GM12872 (cell line): ENCODE measurements at regions not wholly inside any gene's neighbourhood (a gene's known extent, or its start where the extent isn't known, plus 50 kb on each side); places are given as distances from the start of the nearest gene placed in this dataset.

Source experiments
- TF ChIP-seq, protein P1 (sequence below): IDR thresholded peaks from 3 replicates; pipeline ENCODE4 v1.5.1; 2011; ENCODE audit warnings: low read depth, mild to moderate bottlenecking, low read length, moderate library complexity; ENCODE audit not compliant: insufficient read depth

DNA sequence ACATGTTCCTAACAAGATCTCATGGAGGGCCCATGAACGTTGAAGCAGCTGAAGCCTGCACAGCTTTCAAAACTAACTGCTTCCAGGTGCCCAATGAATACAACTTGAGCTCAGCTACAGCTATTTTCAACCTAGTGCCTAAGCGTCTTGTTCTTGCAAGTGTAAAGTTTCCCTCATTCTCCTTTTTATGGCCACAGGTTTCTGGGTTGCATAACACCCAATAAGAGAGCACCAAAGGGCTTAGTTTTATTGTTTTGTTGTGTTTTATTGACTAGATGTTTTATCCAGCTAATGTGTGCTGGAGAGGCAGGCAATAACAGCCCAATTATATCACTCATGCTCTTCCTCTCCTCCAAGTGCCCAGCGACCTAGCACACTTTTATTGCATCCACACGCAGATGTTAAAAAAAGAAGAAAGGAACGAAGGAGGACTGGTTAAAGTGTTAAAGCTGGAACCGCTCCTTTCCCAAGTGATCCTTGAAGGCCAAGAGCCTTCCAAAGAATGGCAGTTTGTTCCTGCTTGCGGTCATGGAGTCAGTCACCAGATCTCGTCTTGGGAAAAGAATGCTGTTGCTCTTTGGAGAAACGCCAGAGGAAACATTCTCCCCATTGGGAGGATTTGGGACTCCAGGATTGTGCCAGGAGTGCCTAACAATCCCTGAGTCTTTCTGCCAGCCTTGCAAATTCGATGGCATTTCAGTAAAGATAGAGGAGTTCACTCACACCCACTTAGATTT lies 156.9 kb downstream of the MEX3B start:
- TF ChIP-seq, protein P1, sequence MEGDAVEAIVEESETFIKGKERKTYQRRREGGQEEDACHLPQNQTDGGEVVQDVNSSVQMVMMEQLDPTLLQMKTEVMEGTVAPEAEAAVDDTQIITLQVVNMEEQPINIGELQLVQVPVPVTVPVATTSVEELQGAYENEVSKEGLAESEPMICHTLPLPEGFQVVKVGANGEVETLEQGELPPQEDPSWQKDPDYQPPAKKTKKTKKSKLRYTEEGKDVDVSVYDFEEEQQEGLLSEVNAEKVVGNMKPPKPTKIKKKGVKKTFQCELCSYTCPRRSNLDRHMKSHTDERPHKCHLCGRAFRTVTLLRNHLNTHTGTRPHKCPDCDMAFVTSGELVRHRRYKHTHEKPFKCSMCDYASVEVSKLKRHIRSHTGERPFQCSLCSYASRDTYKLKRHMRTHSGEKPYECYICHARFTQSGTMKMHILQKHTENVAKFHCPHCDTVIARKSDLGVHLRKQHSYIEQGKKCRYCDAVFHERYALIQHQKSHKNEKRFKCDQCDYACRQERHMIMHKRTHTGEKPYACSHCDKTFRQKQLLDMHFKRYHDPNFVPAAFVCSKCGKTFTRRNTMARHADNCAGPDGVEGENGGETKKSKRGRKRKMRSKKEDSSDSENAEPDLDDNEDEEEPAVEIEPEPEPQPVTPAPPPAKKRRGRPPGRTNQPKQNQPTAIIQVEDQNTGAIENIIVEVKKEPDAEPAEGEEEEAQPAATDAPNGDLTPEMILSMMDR: no peak

DNA sequence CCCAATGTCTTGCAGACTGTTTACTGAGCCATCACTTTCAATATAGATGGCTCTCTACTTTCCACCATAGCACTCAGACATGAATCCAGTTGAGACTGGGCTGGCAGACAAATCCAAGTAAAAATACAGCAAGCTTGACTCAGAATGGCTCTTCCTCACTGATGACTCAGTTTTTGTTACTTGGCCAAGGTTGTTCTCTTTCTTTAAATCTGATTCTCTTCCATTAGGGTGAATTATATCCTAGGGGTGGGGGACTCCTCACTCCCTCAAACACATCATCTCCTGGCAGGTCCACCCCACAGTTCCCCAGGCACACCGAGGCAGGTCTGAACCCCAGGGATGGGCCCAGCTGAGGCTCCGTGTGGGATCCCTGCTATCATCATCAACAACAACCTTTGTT lies 157.9 kb downstream of the MEX3B start:
- TF ChIP-seq, protein P1: no peak

- TF ChIP-seq, protein P1: no peak
Measured at GRCh38 chr15:81886591-81886990, 159.2 kb downstream of the MEX3B start.

- TF ChIP-seq, protein P1: no peak
Measured at GRCh38 chr15:81886080-81886479, 159.7 kb downstream of the MEX3B start.

DNA sequence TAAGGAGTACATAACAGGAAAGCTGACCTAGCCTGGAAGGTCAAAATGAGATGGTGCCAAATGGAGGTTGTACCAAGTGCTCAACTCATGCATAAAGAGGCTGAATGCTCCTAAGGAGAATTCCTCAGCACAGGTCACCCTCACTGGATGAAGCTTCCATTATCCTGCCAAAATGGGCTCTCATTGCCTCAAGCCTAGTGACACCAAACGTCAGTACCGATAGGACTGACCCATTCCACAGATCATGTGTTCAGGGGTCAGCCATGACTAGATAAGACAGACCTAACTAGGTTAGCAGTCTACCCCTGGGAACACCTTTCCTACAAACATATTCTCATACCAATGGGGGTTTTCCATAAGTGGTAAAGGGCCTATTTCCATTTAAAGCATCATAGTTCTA lies 160.7 kb downstream of the MEX3B start:
- TF ChIP-seq, protein P1: no peak

DNA sequence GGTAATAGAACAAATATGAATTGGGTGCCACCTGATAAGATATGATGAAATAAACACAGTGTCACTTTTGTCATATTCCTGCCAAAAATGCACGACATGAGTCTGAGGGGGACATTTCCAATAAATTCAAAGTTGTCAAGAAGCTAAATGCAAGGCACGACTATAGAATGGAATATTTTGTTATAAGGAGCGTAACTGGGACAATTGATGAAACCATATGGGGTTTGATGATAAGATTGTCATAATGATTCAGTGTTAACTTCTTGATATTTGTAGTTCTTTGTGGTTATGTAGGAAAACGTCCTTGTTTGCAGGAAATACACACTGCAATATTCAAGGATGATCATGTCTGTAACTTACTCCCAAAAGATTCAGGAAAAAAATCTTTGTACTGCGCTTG lies 163.3 kb downstream of the MEX3B start:
- TF ChIP-seq, protein P1: no peak

DNA sequence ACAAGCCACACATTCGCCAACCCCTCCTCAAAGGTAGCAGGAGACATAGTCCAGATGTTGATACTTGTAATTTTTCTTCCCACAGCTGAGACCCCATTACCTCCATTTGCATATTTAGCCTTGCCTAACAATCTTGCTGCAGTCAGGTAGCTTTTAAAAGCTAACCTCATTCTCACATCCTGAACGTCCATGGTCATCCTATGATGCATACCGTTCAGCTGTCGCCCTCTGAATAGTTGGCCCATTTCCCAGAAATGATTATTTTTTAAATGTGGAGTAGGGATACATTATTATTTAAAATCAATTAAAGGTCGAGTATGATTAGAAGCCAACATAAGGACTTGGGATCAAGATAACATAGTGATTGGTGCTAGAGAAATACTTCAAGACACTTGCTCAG lies 165.0 kb downstream of the MEX3B start:
- TF ChIP-seq, protein P1: no peak
